ENCODE measurements at regions not wholly inside any gene's neighbourhood (a gene's known extent, or its start where the extent isn't known, plus 50 kb on each side); places are given as distances from the start of the nearest gene placed in this dataset.

- H3K27me3 ChIP-seq (ENCODE audit: control insufficient read depth, insufficient read depth, low read length, poor library complexity, severe bottlenecking): no peaks in the 10 kb centered on the region
- peak; percentile 87 for DNase-seq
- peaks cover 10% of the 10 kb centered on the region for H3K9me3 ChIP-seq (ENCODE audit: control insufficient read depth, low read length)
- WGBS, 2 experiments (ENCODE audit: insufficient coverage in 1 of 2, insufficient read length in 1 of 2): 80 to 93% methylated on average over 12 to 31 of the region's 31 CpGs
- TF ChIP-seq, protein P1, sequence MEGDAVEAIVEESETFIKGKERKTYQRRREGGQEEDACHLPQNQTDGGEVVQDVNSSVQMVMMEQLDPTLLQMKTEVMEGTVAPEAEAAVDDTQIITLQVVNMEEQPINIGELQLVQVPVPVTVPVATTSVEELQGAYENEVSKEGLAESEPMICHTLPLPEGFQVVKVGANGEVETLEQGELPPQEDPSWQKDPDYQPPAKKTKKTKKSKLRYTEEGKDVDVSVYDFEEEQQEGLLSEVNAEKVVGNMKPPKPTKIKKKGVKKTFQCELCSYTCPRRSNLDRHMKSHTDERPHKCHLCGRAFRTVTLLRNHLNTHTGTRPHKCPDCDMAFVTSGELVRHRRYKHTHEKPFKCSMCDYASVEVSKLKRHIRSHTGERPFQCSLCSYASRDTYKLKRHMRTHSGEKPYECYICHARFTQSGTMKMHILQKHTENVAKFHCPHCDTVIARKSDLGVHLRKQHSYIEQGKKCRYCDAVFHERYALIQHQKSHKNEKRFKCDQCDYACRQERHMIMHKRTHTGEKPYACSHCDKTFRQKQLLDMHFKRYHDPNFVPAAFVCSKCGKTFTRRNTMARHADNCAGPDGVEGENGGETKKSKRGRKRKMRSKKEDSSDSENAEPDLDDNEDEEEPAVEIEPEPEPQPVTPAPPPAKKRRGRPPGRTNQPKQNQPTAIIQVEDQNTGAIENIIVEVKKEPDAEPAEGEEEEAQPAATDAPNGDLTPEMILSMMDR (conservative IDR thresholded peaks at IDR 0.05): no peak
- peaks cover 9% of the 10 kb centered on the region for H3K4me1 Mint-ChIP-seq
- peaks cover 18% of the 10 kb centered on the region for H3K9me3 Mint-ChIP-seq
- no peak overlapping the region for H3K9ac ChIP-seq (ENCODE audit: extremely low read depth, low read length, poor library complexity, severe bottlenecking)
- no peaks in the 10 kb centered on the region for H3K36me3 Mint-ChIP-seq (ENCODE audit: low read depth)
- H3K4me1 ChIP-seq (ENCODE audit: control insufficient read depth, insufficient read depth, low read length): no peaks in the 10 kb centered on the region
- H3K27ac ChIP-seq (ENCODE audit: low read depth, low read length): no peak overlapping the region
- H3K4me3 Mint-ChIP-seq: peak overlapping the region; percentile 34
- peaks cover 61% of the 10 kb centered on the region for H3K27me3 Mint-ChIP-seq (ENCODE audit: insufficient read depth)
- H3K36me3 ChIP-seq (ENCODE audit: control insufficient read depth, insufficient read depth, low read length): no peaks in the 10 kb centered on the region
- no peak overlapping the region for H3K27ac Mint-ChIP-seq
- H3K4me3 ChIP-seq (ENCODE audit: low read length): no peak overlapping the region
These were observed 77.7 kb downstream of the ANKRD60 start for GRCh38 chr20:58150772-58151171.

DNA sequence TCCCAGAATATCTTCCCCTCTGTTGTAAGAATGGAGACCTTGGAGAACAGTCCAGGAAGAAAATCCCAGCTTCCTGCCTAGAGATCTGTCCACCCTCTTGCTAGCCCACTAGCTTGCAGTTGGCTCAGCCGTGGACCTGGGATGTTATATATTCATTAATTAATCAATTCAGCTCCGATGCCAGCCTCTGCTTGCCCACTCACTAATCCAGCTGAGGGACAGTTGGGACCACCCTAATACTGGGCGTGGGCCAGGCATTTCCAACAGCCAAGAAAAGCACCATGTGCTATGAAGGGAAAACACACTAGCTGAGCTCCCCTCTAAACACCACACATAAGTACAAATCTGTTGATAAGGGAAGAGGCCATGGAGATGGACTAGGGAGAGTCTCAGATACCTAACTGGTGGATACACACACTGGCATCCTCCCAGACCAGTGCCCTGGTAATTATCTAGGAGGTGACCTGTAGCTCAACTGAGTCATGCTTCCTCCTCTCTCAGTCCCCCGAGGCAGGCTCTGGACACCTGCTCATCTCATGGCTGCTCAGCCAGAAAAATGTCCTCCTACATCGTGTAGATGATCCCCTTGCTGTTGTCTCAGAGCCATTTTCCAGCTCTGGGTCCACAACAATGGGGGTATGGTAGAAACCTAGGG is 78.9 kb downstream of the ANKRD60 start:
- TF ChIP-seq, protein P1 (conservative IDR thresholded peaks at IDR 0.05): no peak
- no peaks in the 10 kb centered on the region for H3K36me3 Mint-ChIP-seq (ENCODE audit: low read depth)
- no peaks in the 10 kb centered on the region for H3K27me3 ChIP-seq (ENCODE audit: control insufficient read depth, insufficient read depth, low read length, poor library complexity, severe bottlenecking)
- no peak for DNase-seq
- H3K27ac ChIP-seq (ENCODE audit: low read depth, low read length): no peak overlapping the region
- WGBS, 2 experiments (ENCODE audit: insufficient coverage in 1 of 2, insufficient read length in 1 of 2): 89 to 100% methylated on average over 1 to 5 of the region's 5 CpGs
- H3K9me3 Mint-ChIP-seq: peaks cover 19% of the 10 kb centered on the region
- no peak overlapping the region for H3K4me3 ChIP-seq (ENCODE audit: low read length)
- H3K4me3 Mint-ChIP-seq: no peak overlapping the region
- no peaks in the 10 kb centered on the region for H3K4me1 ChIP-seq (ENCODE audit: control insufficient read depth, insufficient read depth, low read length)
- H3K9ac ChIP-seq (ENCODE audit: extremely low read depth, low read length, poor library complexity, severe bottlenecking): no peak overlapping the region
- H3K4me1 Mint-ChIP-seq: peaks cover 13% of the 10 kb centered on the region
- peaks cover 57% of the 10 kb centered on the region for H3K27me3 Mint-ChIP-seq (ENCODE audit: insufficient read depth)
- no peak overlapping the region for H3K27ac Mint-ChIP-seq
- H3K9me3 ChIP-seq (ENCODE audit: control insufficient read depth, low read length): peaks cover 13% of the 10 kb centered on the region
- H3K36me3 ChIP-seq (ENCODE audit: control insufficient read depth, insufficient read depth, low read length): no peaks in the 10 kb centered on the region

DNA sequence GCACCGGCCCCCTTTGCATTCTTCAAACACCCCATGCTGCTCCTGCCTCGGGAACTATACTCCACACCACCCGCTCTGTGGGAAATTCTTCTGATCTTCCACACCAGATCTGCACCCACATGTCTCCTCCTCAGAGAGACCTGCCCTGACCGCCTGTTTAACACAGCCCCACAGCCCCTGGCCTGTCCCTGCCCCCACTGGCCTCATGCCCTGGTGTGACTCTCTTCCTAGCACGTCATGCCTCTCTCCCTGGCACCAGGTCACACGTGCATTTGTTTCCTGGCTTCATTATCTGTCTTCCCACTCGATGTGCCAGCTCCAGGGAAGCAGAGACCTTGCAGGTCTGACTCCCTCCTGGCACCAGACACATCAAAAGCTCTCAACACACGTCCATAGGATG is 79.6 kb downstream of the ANKRD60 start:
- H3K27ac Mint-ChIP-seq: no peak overlapping the region
- no peaks in the 10 kb centered on the region for H3K36me3 ChIP-seq (ENCODE audit: control insufficient read depth, insufficient read depth, low read length)
- peaks cover 19% of the 10 kb centered on the region for H3K9me3 Mint-ChIP-seq
- H3K9me3 ChIP-seq (ENCODE audit: control insufficient read depth, low read length): peaks cover 18% of the 10 kb centered on the region
- H3K27ac ChIP-seq (ENCODE audit: low read depth, low read length): no peak overlapping the region
- DNase-seq: no peak
- WGBS, 2 experiments (ENCODE audit: insufficient coverage in 1 of 2, insufficient read length in 1 of 2): 89 to 97% methylated on average over 5 to 8 of the region's 8 CpGs
- no peaks in the 10 kb centered on the region for H3K27me3 ChIP-seq (ENCODE audit: control insufficient read depth, insufficient read depth, low read length, poor library complexity, severe bottlenecking)
- H3K27me3 Mint-ChIP-seq (ENCODE audit: insufficient read depth): peaks cover 53% of the 10 kb centered on the region
- no peaks in the 10 kb centered on the region for H3K36me3 Mint-ChIP-seq (ENCODE audit: low read depth)
- TF ChIP-seq, protein P1 (conservative IDR thresholded peaks at IDR 0.05): no peak
- no peak overlapping the region for H3K4me3 ChIP-seq (ENCODE audit: low read length)
- H3K4me3 Mint-ChIP-seq: no peak overlapping the region
- H3K4me1 Mint-ChIP-seq: peaks cover 17% of the 10 kb centered on the region
- no peaks in the 10 kb centered on the region for H3K4me1 ChIP-seq (ENCODE audit: control insufficient read depth, insufficient read depth, low read length)
- no peak overlapping the region for H3K9ac ChIP-seq (ENCODE audit: extremely low read depth, low read length, poor library complexity, severe bottlenecking)

Data from endodermal cell (in vitro differentiated cells).